ENCODE measurements at regions not wholly inside any gene's neighbourhood (a gene's known extent, or its start where the extent isn't known, plus 50 kb on each side); places are given as distances from the start of the nearest gene placed in this dataset.
"Not testable (repeated sequence)": the region's sequence is repeated elsewhere in the genome, so short reads cannot be mapped to it uniquely, and the experiment has no call there.

- no peak for DNase-seq
These were observed 57.7 kb downstream of the SOX3 start for GRCh38 chrX:140447150-140447549.

DNA sequence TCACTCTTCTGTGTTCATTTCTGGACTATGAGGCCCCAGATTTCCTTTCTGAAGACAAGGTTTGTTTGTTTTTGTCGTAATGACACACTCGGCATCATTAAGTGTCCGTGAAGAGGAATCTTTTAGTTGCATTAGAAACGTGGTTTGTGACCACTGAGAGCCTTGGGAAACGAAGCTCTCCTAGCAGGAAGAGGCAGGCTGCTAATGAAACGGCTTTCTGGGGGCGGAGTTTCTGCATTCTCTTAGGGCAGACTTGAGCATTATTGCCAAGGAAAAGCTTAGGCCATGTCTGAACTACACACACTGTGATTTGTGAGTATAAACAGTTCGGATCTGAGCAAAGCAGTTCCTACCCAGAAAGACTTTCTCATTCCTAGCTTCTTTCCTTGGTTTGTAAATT lies 64.0 kb downstream of the SOX3 start:
- no peak for DNase-seq

- no peak for DNase-seq
These were observed 65.4 kb downstream of the SOX3 start for GRCh38 chrX:140439476-140439875.

GRCh38 chrX:140434347-140434746 lies 70.5 kb downstream of the SOX3 start:
- DNase-seq = no peak

- no peak for DNase-seq
These were observed 71.3 kb downstream of the SOX3 start for GRCh38 chrX:140433582-140433981.

DNA sequence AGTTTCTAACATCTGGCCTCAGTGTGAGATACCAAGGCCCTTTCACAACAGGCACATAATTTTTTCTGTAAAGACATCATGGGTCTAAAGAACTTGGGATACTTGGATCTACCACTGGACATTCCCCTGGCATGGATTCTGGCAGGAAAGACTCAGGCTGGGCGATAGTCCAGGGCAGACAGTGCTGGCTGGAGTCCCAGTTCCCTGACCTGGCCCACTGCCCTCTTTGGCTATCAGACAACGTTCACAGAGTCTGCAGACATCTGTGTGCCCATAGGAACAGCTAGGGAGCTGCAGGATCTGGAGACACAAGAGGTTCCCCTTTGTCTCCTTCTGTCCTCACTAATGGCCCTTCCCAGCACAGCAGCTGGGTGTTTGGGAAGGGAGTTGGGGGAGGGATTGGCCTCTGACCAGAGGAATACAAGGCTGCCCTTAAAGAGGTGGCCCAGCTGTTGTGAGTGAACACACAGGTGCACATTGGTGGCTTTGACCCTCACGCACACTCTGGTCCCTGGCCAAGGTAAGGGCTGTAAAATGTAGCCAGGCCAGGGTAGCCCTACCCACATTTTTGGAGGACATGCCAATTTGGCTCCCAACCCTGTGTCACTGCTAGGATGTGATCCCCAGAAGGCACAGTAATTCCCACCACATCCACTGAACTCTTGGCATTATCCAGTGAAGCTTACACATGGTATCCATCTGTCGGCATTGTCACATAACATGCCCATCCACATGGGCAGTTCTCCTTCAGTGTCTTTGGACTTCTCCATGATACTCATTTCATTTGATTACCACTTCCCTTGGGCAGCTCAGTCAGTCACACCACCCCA lies 72.3 kb downstream of the SOX3 start:
- no peak for DNase-seq

DNA sequence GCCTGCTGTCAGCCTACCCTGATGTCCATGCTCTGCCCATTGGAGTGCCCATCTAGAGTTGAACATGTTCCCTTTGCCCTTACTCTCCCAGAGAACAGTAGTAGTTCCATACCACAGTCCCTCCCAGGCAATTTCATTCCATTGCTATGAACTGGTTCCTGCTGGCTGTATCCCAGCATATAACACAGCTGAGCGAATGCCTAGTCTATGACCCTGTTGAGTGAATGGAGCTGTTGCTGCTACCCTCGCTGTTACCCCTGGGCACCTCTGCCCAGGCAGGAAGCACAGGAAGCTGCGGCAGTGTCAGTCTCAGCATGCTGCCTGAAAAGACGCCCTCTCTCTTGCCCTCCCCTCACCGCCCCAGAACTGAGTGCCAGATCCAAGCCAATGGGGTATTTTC lies 73.3 kb downstream of the SOX3 start:
- no peak for DNase-seq

- DNase-seq = no peak
These were observed 79.0 kb downstream of the SOX3 start for GRCh38 chrX:140425712-140426395.

GRCh38 chrX:140422501-140422900 lies 82.4 kb downstream of the SOX3 start:
- DNase-seq = no peak

- not testable (repeated sequence) for DNase-seq
These were observed 102.7 kb downstream of the SOX3 start for GRCh38 chrX:140402131-140402530.

DNA sequence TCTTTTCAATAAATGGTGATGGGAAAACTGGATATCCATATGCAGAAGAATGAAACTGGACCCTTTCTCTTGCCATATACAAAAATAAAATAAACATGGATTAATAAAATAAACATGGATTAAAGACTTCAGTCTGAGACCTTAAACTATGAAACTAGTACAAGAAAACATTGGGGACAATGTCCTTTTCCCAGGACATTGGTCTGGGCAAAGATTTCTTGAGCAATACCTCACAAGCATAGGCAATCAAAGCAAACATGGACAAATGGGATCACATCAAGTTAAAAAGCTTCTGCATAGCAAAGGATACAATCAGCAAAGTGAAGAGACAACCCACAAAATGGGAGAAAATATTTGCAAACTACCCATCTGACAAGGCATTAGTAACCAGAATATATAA lies 108.5 kb downstream of the SOX3 start:
- DNase-seq = not testable (repeated sequence)

- DNase-seq = no peak
These were observed 111.4 kb downstream of the SOX3 start for GRCh38 chrX:140393507-140393906.

DNA sequence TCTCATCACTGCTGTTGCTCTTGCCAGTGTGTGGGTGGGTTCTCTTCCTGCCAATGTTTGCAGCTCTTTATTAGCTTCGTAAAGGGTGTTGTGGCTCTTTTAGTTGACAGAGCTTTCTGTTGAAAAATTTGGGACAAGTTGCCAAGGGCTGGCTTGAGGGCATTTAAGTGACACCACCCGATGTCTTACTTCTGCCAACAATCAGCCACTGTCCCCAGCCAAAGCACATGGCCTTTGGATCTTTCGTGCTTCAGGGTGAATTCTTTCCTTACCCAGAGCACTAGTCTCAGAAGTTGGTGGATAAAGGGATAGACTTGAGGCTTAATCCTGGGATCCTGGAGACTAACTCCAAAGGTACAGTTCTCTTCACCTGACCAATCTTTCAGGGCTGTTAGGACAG lies 113.6 kb downstream of the SOX3 start:
- DNase-seq = no peak

- DNase-seq = no peak
These were observed 115.5 kb downstream of the SOX3 start for GRCh38 chrX:140389331-140389730.

GRCh38 chrX:140362861-140363260 lies 142.0 kb downstream of the SOX3 start:
- DNase-seq = no peak

DNA sequence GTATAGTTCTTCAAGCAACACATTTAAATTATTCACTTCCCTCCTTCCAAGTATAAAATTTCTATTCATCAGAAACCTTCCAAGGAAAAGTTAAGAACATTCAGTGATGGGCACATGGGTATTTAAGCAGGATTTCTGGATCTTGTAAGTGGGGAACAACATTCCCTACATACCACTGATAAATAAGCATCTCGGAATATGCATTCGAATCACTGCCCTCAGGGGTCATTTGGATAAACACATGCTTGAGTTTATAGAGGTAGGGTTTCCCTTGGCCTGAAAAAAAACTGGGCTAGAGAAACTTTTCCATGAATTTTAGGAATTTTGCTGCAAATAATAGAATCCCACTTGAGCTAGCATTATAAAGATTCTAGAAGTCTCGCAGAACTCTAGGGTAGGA lies 143.9 kb downstream of the SOX3 start:
- no peak for DNase-seq

GRCh38 chrX:140360284-140360683 lies 144.6 kb downstream of the SOX3 start:
- no peak for DNase-seq

DNA sequence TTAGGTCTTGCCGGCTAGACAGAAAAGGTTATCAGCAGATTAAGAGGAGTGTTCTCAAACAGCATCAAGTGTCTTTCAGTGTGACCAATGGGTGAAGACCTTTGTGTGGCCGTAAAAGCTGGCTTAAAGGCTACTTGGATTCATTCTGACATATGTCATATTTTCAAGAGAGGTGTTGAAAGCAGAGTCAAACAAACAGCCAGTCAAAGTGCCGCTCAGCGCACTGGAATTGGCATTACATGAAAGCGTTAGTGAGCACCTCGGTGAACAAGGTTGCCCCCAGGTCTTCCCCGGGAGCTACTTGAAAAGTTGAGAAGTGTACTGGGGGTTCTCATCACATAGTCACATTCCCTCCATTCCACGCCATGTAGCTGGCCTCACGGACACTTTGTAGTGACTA lies 148.9 kb downstream of the SOX3 start:
- no peak for DNase-seq

GRCh38 chrX:140355429-140355828 lies 149.4 kb downstream of the SOX3 start:
- DNase-seq = no peak

DNA sequence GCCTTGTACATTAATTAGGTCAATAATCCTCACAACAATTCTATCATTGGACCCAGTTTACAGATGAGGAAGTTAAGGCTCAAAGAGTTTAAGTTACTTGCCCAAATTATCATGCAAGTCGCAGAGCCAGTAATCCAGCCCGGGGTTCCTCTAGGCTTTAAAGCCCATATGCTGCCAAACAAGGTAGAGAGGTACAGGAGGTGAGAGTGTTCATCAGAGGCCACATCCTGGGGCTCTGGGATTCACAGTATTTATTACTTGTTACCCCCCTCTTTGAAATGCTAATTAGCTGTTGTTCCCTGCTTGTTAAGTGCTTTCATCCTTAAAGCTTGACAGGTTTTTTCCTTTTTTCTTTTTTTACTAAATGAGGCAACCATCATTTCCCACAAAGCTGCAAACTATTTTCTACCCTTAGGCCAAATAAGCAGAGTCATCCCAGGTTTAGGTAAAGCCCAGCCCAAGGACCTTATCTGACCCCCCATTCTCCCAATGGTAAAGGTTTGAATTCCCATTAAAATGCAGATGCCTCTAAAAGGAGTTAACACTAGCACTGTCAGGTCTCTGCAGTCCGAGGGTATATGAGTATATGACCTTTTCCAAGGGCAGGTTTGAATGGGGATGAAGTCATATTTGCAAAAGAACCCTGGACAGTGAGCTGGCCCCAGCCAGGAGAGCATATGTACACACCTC lies 150.3 kb downstream of the SOX3 start:
- DNase-seq = no peak

- no peak for DNase-seq
These were observed 158.1 kb downstream of the SOX3 start for GRCh38 chrX:140346729-140347128.

GRCh38 chrX:140343226-140343868 lies 161.5 kb downstream of the SOX3 start:
- no peak for DNase-seq

GRCh38 chrX:140342410-140342809 lies 162.5 kb downstream of the SOX3 start:
- DNase-seq = no peak

Measured in NCI-H2171 (cell line).